ENCODE measurements at regions not wholly inside any gene's neighbourhood (a gene's known extent, or its start where the extent isn't known, plus 50 kb on each side); places are given as distances from the start of the nearest gene placed in this dataset.
A peak's percentile ranks its signal among the peaks of the same experiment; 100 is the strongest.

- no peak overlapping the region for H3K4me3 ChIP-seq (ENCODE audit: control insufficient read depth in 1 of 7, extremely low read depth in 1 of 7, insufficient read depth in 4 of 7, low read depth in 2 of 7, low read length in 6 of 7)
- H3K4me1 ChIP-seq (ENCODE audit: control extremely low read depth in 1 of 4, control insufficient read depth in 4 of 4, insufficient read depth in 4 of 4, low read length in 3 of 4), result peaks cover 0 to 10% (median 3%) of the 10 kb centered on the region in 4 experiments
- H3K27ac ChIP-seq (ENCODE audit: insufficient read depth in 1 of 2, low read depth in 1 of 2, low read length in 2 of 2, poor library complexity in 1 of 2, severe bottlenecking in 2 of 2), result no peak overlapping the region
- no peaks in the 10 kb centered on the region for H3K9me3 ChIP-seq (ENCODE audit: control extremely low read depth in 1 of 5, control insufficient read depth in 4 of 5, insufficient read depth in 2 of 5, low read depth in 1 of 5, low read length in 4 of 5)
- no peak for DNase-seq
- H3K27me3 ChIP-seq (replicated peaks in 2 of 5; ENCODE audit: control insufficient read depth in 4 of 5, insufficient read depth in 5 of 5, low read length in 4 of 5), result no peaks in the 10 kb centered on the region
- H3K36me3 ChIP-seq (ENCODE audit: control insufficient read depth in 4 of 4, insufficient read depth in 4 of 4, low read length in 3 of 4), result no peaks in the 10 kb centered on the region
- CTCF ChIA-PET, result interaction anchor here (0.6 to 1.6 kb wide), 3 partner anchors 21 to 1782 kb away, joined by 3 to 4 read pairs (median 3); no protein-coding TSS in a partner anchor
- POLR2A ChIA-PET, result no interaction called here
- no CpG with 5 or more reads among the region's 4 CpGs for WGBS (ENCODE audit: insufficient coverage)
These were observed 112.2 kb upstream of the C3orf80 start for GRCh38 chr3:160112996-160113395.

- Histone ChIP-seq H3K9me3 (ENCODE audit: control extremely low read depth in 1 of 5, control insufficient read depth in 4 of 5, insufficient read depth in 2 of 5, low read depth in 1 of 5, low read length in 4 of 5) (no peaks in the 10 kb centered on the region), H3K4me1 (ENCODE audit: control extremely low read depth in 1 of 4, control insufficient read depth in 4 of 4, insufficient read depth in 4 of 4, low read length in 3 of 4) (peaks cover 0 to 6% (median 0%) of the 10 kb centered on the region in 4 experiments), H3K27me3 (replicated peaks in 2 of 5; ENCODE audit: control insufficient read depth in 4 of 5, insufficient read depth in 5 of 5, low read length in 4 of 5) (no peaks in the 10 kb centered on the region), H3K27ac (ENCODE audit: insufficient read depth in 1 of 2, low read depth in 1 of 2, low read length in 2 of 2, poor library complexity in 1 of 2, severe bottlenecking in 2 of 2) (no peak overlapping the region), H3K36me3 (ENCODE audit: control insufficient read depth in 4 of 4, insufficient read depth in 4 of 4, low read length in 3 of 4) (no peaks in the 10 kb centered on the region), H3K4me3 (ENCODE audit: control insufficient read depth in 1 of 7, extremely low read depth in 1 of 7, insufficient read depth in 4 of 7, low read depth in 2 of 7, low read length in 6 of 7) (no peak overlapping the region)
- POLR2A ChIA-PET, result no interaction called here
- 94% methylated on average over 8 of the region's 9 CpGs for WGBS (ENCODE audit: insufficient coverage)
- CTCF ChIA-PET, result interaction anchor here (1.1 to 1.5 kb wide), 2 partner anchors 8 to 19 kb away, joined by 4 to 5 read pairs; no protein-coding TSS in a partner anchor
- DNase-seq, result no peak
These were observed 110.7 kb upstream of the C3orf80 start for GRCh38 chr3:160114355-160114995.

GRCh38 chr3:160115387-160115786 is 109.8 kb upstream of the C3orf80 start:
- Histone ChIP-seq H3K27ac (ENCODE audit: insufficient read depth in 1 of 2, low read depth in 1 of 2, low read length in 2 of 2, poor library complexity in 1 of 2, severe bottlenecking in 2 of 2) (no peak overlapping the region), H3K4me3 (ENCODE audit: control insufficient read depth in 1 of 7, extremely low read depth in 1 of 7, insufficient read depth in 4 of 7, low read depth in 2 of 7, low read length in 6 of 7) (no peak overlapping the region), H3K27me3 (replicated peaks in 2 of 5; ENCODE audit: control insufficient read depth in 4 of 5, insufficient read depth in 5 of 5, low read length in 4 of 5) (no peaks in the 10 kb centered on the region), H3K4me1 (ENCODE audit: control extremely low read depth in 1 of 4, control insufficient read depth in 4 of 4, insufficient read depth in 4 of 4, low read length in 3 of 4) (peaks cover 0 to 5% (median 0%) of the 10 kb centered on the region in 4 experiments), H3K36me3 (ENCODE audit: control insufficient read depth in 4 of 4, insufficient read depth in 4 of 4, low read length in 3 of 4) (no peaks in the 10 kb centered on the region), H3K9me3 (ENCODE audit: control extremely low read depth in 1 of 5, control insufficient read depth in 4 of 5, insufficient read depth in 2 of 5, low read depth in 1 of 5, low read length in 4 of 5) (no peaks in the 10 kb centered on the region)
- WGBS (ENCODE audit: insufficient coverage), result 100% methylated on average over 2 of the region's 2 CpGs
- CTCF ChIA-PET, result interaction anchor here (1.0 to 1.6 kb wide), 4 partner anchors 9 to 83 kb away, joined by 3 to 5 read pairs (median 4); no protein-coding TSS in a partner anchor
- POLR2A ChIA-PET, result no interaction called here
- DNase-seq, result no peak

GRCh38 chr3:160124224-160124623 is 101.0 kb upstream of the C3orf80 start:
- H3K36me3 ChIP-seq (ENCODE audit: control insufficient read depth in 4 of 4, insufficient read depth in 4 of 4, low read length in 3 of 4), result no peaks in the 10 kb centered on the region
- H3K27ac ChIP-seq (ENCODE audit: insufficient read depth in 1 of 2, low read depth in 1 of 2, low read length in 2 of 2, poor library complexity in 1 of 2, severe bottlenecking in 2 of 2), result no peak overlapping the region
- CTCF ChIA-PET, result no interaction called here
- H3K4me3 ChIP-seq (ENCODE audit: control insufficient read depth in 1 of 7, extremely low read depth in 1 of 7, insufficient read depth in 4 of 7, low read depth in 2 of 7, low read length in 6 of 7), result no peak overlapping the region
- DNase-seq, result no peak
- POLR2A ChIA-PET, result no interaction called here
- H3K9me3 ChIP-seq (ENCODE audit: control extremely low read depth in 1 of 5, control insufficient read depth in 4 of 5, insufficient read depth in 2 of 5, low read depth in 1 of 5, low read length in 4 of 5), result no peaks in the 10 kb centered on the region
- peaks cover 0 to 6% (median 6%) of the 10 kb centered on the region in 4 experiments for H3K4me1 ChIP-seq (ENCODE audit: control extremely low read depth in 1 of 4, control insufficient read depth in 4 of 4, insufficient read depth in 4 of 4, low read length in 3 of 4)
- H3K27me3 ChIP-seq (replicated peaks in 2 of 5; ENCODE audit: control insufficient read depth in 4 of 5, insufficient read depth in 5 of 5, low read length in 4 of 5), result no peaks in the 10 kb centered on the region

- Histone ChIP-seq H3K27me3 (replicated peaks in 2 of 5; ENCODE audit: control insufficient read depth in 4 of 5, insufficient read depth in 5 of 5, low read length in 4 of 5) (no peaks in the 10 kb centered on the region), H3K27ac (ENCODE audit: insufficient read depth in 1 of 2, low read depth in 1 of 2, low read length in 2 of 2, poor library complexity in 1 of 2, severe bottlenecking in 2 of 2) (no peak overlapping the region), H3K36me3 (ENCODE audit: control insufficient read depth in 4 of 4, insufficient read depth in 4 of 4, low read length in 3 of 4) (no peaks in the 10 kb centered on the region), H3K4me3 (ENCODE audit: control insufficient read depth in 1 of 7, extremely low read depth in 1 of 7, insufficient read depth in 4 of 7, low read depth in 2 of 7, low read length in 6 of 7) (no peak overlapping the region), H3K9me3 (ENCODE audit: control extremely low read depth in 1 of 5, control insufficient read depth in 4 of 5, insufficient read depth in 2 of 5, low read depth in 1 of 5, low read length in 4 of 5) (no peaks in the 10 kb centered on the region), H3K4me1 (ENCODE audit: control extremely low read depth in 1 of 4, control insufficient read depth in 4 of 4, insufficient read depth in 4 of 4, low read length in 3 of 4) (peaks cover 0 to 16% (median 13%) of the 10 kb centered on the region in 4 experiments)
- POLR2A ChIA-PET, result no interaction called here
- CTCF ChIA-PET, result interaction anchor here (0.9 to 1.4 kb wide), 2 partner anchors 9 to 94 kb away, joined by 3 to 7 read pairs; no protein-coding TSS in a partner anchor
- DNase-seq, result peak in 2 of 3 donors; percentile 22 to 41
- no CpG with 5 or more reads among the region's 2 CpGs for WGBS (ENCODE audit: insufficient coverage)
These were observed 100.0 kb upstream of the C3orf80 start for GRCh38 chr3:160125258-160125657.

- no peak overlapping the region for H3K27ac ChIP-seq (ENCODE audit: insufficient read depth in 1 of 2, low read depth in 1 of 2, low read length in 2 of 2, poor library complexity in 1 of 2, severe bottlenecking in 2 of 2)
- no peaks in the 10 kb centered on the region for H3K27me3 ChIP-seq (replicated peaks in 2 of 5; ENCODE audit: control insufficient read depth in 4 of 5, insufficient read depth in 5 of 5, low read length in 4 of 5)
- POLR2A ChIA-PET, result no interaction called here
- H3K4me1 ChIP-seq (ENCODE audit: control extremely low read depth in 1 of 4, control insufficient read depth in 4 of 4, insufficient read depth in 4 of 4, low read length in 3 of 4), result peaks cover 0 to 16% (median 13%) of the 10 kb centered on the region in 4 experiments
- CTCF ChIA-PET, result interaction anchor here (0.9 to 1.4 kb wide), 3 partner anchors 8 to 95 kb away, joined by 3 to 7 read pairs (median 3); no protein-coding TSS in a partner anchor
- WGBS (ENCODE audit: insufficient coverage), result 92% methylated on average over 3 of the region's 4 CpGs
- no peak for DNase-seq
- H3K36me3 ChIP-seq (ENCODE audit: control insufficient read depth in 4 of 4, insufficient read depth in 4 of 4, low read length in 3 of 4), result no peaks in the 10 kb centered on the region
- H3K9me3 ChIP-seq (ENCODE audit: control extremely low read depth in 1 of 5, control insufficient read depth in 4 of 5, insufficient read depth in 2 of 5, low read depth in 1 of 5, low read length in 4 of 5), result no peaks in the 10 kb centered on the region
- H3K4me3 ChIP-seq (ENCODE audit: control insufficient read depth in 1 of 7, extremely low read depth in 1 of 7, insufficient read depth in 4 of 7, low read depth in 2 of 7, low read length in 6 of 7), result no peak overlapping the region
These were observed 99.2 kb upstream of the C3orf80 start for GRCh38 chr3:160126051-160126450.

GRCh38 chr3:160126761-160127160 is 98.5 kb upstream of the C3orf80 start:
- ChIA-PET POLR2A (no interaction called here), CTCF (interaction anchor here (1.2 to 1.8 kb wide), 2 partner anchors 66 to 94 kb away, joined by 3 to 5 read pairs; no protein-coding TSS in a partner anchor)
- Histone ChIP-seq H3K4me3 (ENCODE audit: control insufficient read depth in 1 of 7, extremely low read depth in 1 of 7, insufficient read depth in 4 of 7, low read depth in 2 of 7, low read length in 6 of 7) (no peak overlapping the region), H3K4me1 (ENCODE audit: control extremely low read depth in 1 of 4, control insufficient read depth in 4 of 4, insufficient read depth in 4 of 4, low read length in 3 of 4) (peaks cover 0 to 16% (median 13%) of the 10 kb centered on the region in 4 experiments), H3K9me3 (ENCODE audit: control extremely low read depth in 1 of 5, control insufficient read depth in 4 of 5, insufficient read depth in 2 of 5, low read depth in 1 of 5, low read length in 4 of 5) (no peaks in the 10 kb centered on the region), H3K27ac (ENCODE audit: insufficient read depth in 1 of 2, low read depth in 1 of 2, low read length in 2 of 2, poor library complexity in 1 of 2, severe bottlenecking in 2 of 2) (no peak overlapping the region), H3K27me3 (replicated peaks in 2 of 5; ENCODE audit: control insufficient read depth in 4 of 5, insufficient read depth in 5 of 5, low read length in 4 of 5) (no peaks in the 10 kb centered on the region), H3K36me3 (ENCODE audit: control insufficient read depth in 4 of 4, insufficient read depth in 4 of 4, low read length in 3 of 4) (no peaks in the 10 kb centered on the region)
- 96% methylated on average over 3 of the region's 4 CpGs for WGBS (ENCODE audit: insufficient coverage)
- DNase-seq, result no peak

Data from common myeloid progenitor, CD34-positive (primary cell).